ENCODE measurements at regions not wholly inside any gene's neighbourhood (a gene's known extent, or its start where the extent isn't known, plus 50 kb on each side); places are given as distances from the start of the nearest gene placed in this dataset.

DNA sequence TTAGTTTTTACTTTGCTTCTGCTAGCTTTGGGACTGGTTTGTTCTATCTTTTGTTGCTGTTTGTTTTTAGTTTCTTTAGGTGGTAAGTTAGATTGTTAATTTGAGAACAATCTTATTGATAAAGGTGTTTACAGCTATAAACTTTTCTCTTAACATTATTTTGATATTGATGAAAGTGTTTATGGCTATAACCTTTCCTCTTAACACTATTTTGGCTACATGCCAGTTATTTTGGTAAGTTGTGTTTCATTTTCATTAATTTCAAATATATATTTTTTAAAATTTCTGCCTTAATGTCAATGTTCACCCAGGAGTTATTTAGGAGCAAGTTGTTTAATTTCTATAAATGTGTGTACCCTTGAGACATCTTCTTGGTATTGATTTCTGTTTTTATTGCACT lies 229.6 kb upstream of the SYT4 start:
- no peaks in the 10 kb centered on the region for H3K27me3 ChIP-seq (ENCODE audit: control insufficient read depth, insufficient read depth, low read length)
- H3K36me3 ChIP-seq (ENCODE audit: control insufficient read depth, insufficient read depth, low read length) = no peaks in the 10 kb centered on the region
- TF ChIP-seq CTCF (IDR thresholded peaks at IDR 0.05; ENCODE audit: insufficient read depth, low read length, poor library complexity, severe bottlenecking) = no peak
- no peak overlapping the region for H3K4me3 ChIP-seq (ENCODE audit: low read depth, low read length)
- DNase-seq (ENCODE audit: low read depth) = no peak

DNA sequence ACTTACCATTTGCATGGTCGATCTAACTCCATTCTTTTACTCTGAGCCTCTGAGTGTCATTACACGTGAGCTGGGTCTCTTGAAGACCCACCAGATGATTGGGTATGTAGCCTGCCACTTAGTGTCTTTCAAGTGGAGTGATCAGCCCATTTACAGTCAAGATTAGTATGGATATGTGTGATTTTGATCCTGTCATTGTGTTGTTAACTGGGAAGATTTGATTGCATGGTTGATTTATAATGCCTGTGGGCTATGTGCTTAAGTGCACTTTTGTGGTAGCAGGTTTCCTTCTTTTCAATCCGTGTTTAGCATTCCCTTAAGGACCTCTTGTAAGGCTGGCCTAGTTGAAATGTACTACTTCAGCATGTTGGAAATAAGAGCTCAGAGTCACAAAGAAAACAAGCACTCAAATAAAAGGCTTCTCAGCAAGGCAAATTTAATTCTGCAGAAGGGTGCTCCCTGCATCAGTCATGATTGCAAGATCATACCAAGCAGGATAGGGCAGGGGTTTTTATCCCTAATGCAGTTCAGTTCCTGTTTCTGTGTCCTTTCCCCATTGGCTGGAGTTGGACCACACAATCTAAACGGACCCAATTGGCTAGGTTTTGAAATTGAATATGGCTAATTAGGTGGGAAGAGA lies 230.7 kb upstream of the SYT4 start:
- Histone ChIP-seq H3K4me3 (ENCODE audit: low read depth, low read length) (no peak overlapping the region), H3K36me3 (ENCODE audit: control insufficient read depth, insufficient read depth, low read length) (no peaks in the 10 kb centered on the region), H3K27me3 (ENCODE audit: control insufficient read depth, insufficient read depth, low read length) (no peaks in the 10 kb centered on the region)
- DNase-seq (ENCODE audit: low read depth) = no peak
- TF ChIP-seq CTCF (IDR thresholded peaks at IDR 0.05; ENCODE audit: insufficient read depth, low read length, poor library complexity, severe bottlenecking) = no peak

DNA sequence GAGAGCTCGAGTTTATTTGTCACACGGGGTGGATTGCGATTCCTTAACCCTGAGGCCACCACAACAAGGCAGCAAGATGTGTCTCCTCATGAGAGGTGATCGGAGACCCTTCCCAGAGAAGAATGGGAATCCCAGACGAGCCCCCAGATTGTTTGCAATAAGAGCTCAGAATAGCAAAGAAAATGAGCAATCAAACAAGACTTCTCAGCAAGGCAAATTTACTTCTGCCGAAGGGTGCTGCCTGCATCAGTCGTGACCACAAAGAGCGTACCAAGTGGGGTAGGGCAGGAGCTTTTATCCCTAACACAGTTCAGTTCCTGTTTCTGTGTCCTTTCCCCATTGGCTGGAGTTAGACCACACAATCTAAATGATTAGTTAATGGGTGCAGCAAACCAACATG lies 237.5 kb upstream of the SYT4 start:
- Histone ChIP-seq H3K27me3 (ENCODE audit: control insufficient read depth, insufficient read depth, low read length) (no peaks in the 10 kb centered on the region), H3K4me3 (ENCODE audit: low read depth, low read length) (no peak overlapping the region), H3K36me3 (ENCODE audit: control insufficient read depth, insufficient read depth, low read length) (no peaks in the 10 kb centered on the region)
- DNase-seq (ENCODE audit: low read depth) = no peak
- no peak for TF ChIP-seq CTCF (IDR thresholded peaks at IDR 0.05; ENCODE audit: insufficient read depth, low read length, poor library complexity, severe bottlenecking)

DNA sequence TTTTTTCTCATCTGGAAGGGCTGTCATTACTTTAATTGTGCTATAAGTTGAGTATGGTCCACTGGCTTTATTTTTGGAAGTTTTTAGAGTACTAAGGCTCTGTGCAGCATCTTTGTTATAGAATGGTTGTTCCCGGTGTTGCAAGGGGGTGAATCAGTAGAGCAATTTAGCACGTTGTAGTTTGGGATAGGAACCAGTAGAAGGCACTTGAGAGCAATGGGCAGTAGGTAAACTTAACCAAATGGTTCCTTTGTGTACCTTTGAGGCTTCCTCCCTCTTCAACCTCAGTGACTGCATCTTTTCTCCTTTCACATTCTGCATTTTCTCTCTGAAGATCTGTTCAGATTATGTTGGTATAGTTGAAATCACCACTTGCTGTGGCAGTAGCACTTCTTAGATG lies 238.2 kb upstream of the SYT4 start:
- H3K4me3 ChIP-seq (ENCODE audit: low read depth, low read length) = no peak overlapping the region
- no peak for TF ChIP-seq CTCF (IDR thresholded peaks at IDR 0.05; ENCODE audit: insufficient read depth, low read length, poor library complexity, severe bottlenecking)
- no peak for DNase-seq (ENCODE audit: low read depth)
- H3K27me3 ChIP-seq (ENCODE audit: control insufficient read depth, insufficient read depth, low read length) = no peaks in the 10 kb centered on the region
- no peaks in the 10 kb centered on the region for H3K36me3 ChIP-seq (ENCODE audit: control insufficient read depth, insufficient read depth, low read length)

- H3K36me3 ChIP-seq (ENCODE audit: control insufficient read depth, insufficient read depth, low read length) = no peaks in the 10 kb centered on the region
- no peak for DNase-seq (ENCODE audit: low read depth)
- H3K27me3 ChIP-seq (ENCODE audit: control insufficient read depth, insufficient read depth, low read length) = no peaks in the 10 kb centered on the region
- no peak for TF ChIP-seq CTCF (IDR thresholded peaks at IDR 0.05; ENCODE audit: insufficient read depth, low read length, poor library complexity, severe bottlenecking)
- no peak overlapping the region for H3K4me3 ChIP-seq (ENCODE audit: low read depth, low read length)
Observed at GRCh38 chr18:43524260-43524659, 247.0 kb upstream of the SYT4 start.

DNA sequence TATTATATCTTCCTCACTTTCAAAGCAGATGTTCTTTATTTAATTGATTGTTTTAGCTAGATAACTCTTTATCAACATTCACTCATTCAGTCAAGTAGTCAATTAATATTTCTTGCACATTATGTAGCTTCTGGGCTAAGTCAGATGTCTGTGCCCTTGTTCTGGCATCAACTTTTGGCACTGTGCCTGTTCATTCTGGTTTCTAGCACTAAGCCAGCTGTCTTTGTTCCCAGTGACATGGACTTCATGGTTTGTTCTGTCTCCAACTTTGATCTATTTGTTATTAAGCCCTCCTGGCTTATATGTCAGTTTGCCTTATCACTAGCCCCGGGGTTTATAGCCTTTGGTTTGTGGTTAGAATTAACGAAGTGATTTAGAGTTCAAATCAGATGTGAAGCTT lies 247.9 kb upstream of the SYT4 start:
- Histone ChIP-seq H3K36me3 (ENCODE audit: control insufficient read depth, insufficient read depth, low read length) (no peaks in the 10 kb centered on the region), H3K4me3 (ENCODE audit: low read depth, low read length) (no peak overlapping the region), H3K27me3 (ENCODE audit: control insufficient read depth, insufficient read depth, low read length) (no peaks in the 10 kb centered on the region)
- DNase-seq (ENCODE audit: low read depth) = no peak
- no peak for TF ChIP-seq CTCF (IDR thresholded peaks at IDR 0.05; ENCODE audit: insufficient read depth, low read length, poor library complexity, severe bottlenecking)

Data from kidney epithelial cell (primary cell).